ENCODE measurements at regions not wholly inside any gene's neighbourhood (a gene's known extent, or its start where the extent isn't known, plus 50 kb on each side); places are given as distances from the start of the nearest gene placed in this dataset.

- no peaks in the 10 kb centered on the region for H3K36me3 Mint-ChIP-seq (ENCODE audit: low read depth)
- no peak for DNase-seq (ENCODE audit: low read depth, low spot score)
- no peak for TF ChIP-seq CTCF (conservative IDR thresholded peaks at IDR 0.05)
- H3K27ac Mint-ChIP-seq (ENCODE audit: unreplicated experiment): no peak overlapping the region
- no peaks in the 10 kb centered on the region for H3K4me1 Mint-ChIP-seq
- H3K4me3 Mint-ChIP-seq: no peak overlapping the region
- H3K9me3 Mint-ChIP-seq: peaks cover 2% of the 10 kb centered on the region
- no peaks in the 10 kb centered on the region for H3K27me3 Mint-ChIP-seq (ENCODE audit: low read depth)
Observed at GRCh38 chr6:53413326-53413725, 64.6 kb upstream of the ELOVL5 start.

- H3K27ac Mint-ChIP-seq (ENCODE audit: unreplicated experiment): no peak overlapping the region
- no peak for DNase-seq (ENCODE audit: low read depth, low spot score)
- no peaks in the 10 kb centered on the region for H3K36me3 Mint-ChIP-seq (ENCODE audit: low read depth)
- H3K4me1 Mint-ChIP-seq: no peaks in the 10 kb centered on the region
- no peak for TF ChIP-seq CTCF (conservative IDR thresholded peaks at IDR 0.05)
- H3K4me3 Mint-ChIP-seq: no peak overlapping the region
- H3K27me3 Mint-ChIP-seq (ENCODE audit: low read depth): no peaks in the 10 kb centered on the region
- no peaks in the 10 kb centered on the region for H3K9me3 Mint-ChIP-seq
Observed at GRCh38 chr6:53412751-53413150, 64.0 kb upstream of the ELOVL5 start.

GRCh38 chr6:53412021-53412715 lies 63.4 kb upstream of the ELOVL5 start:
- no peak for DNase-seq (ENCODE audit: low read depth, low spot score)
- Mint-ChIP-seq H3K36me3 (ENCODE audit: low read depth) (no peaks in the 10 kb centered on the region), H3K27me3 (ENCODE audit: low read depth) (no peaks in the 10 kb centered on the region), H3K9me3 (no peaks in the 10 kb centered on the region), H3K4me1 (no peaks in the 10 kb centered on the region), H3K27ac (ENCODE audit: unreplicated experiment) (no peak overlapping the region), H3K4me3 (no peak overlapping the region)
- TF ChIP-seq CTCF (conservative IDR thresholded peaks at IDR 0.05): no peak

GRCh38 chr6:53411451-53411850 lies 62.7 kb upstream of the ELOVL5 start:
- Mint-ChIP-seq H3K4me3 (no peak overlapping the region), H3K27me3 (ENCODE audit: low read depth) (no peaks in the 10 kb centered on the region), H3K9me3 (no peaks in the 10 kb centered on the region), H3K27ac (ENCODE audit: unreplicated experiment) (no peak overlapping the region), H3K4me1 (no peaks in the 10 kb centered on the region), H3K36me3 (ENCODE audit: low read depth) (no peaks in the 10 kb centered on the region)
- no peak for DNase-seq (ENCODE audit: low read depth, low spot score)
- no peak for TF ChIP-seq CTCF (conservative IDR thresholded peaks at IDR 0.05)

- Mint-ChIP-seq H3K36me3 (ENCODE audit: low read depth) (no peaks in the 10 kb centered on the region), H3K27me3 (ENCODE audit: low read depth) (no peaks in the 10 kb centered on the region), H3K27ac (ENCODE audit: unreplicated experiment) (no peak overlapping the region), H3K4me1 (no peaks in the 10 kb centered on the region), H3K9me3 (no peaks in the 10 kb centered on the region), H3K4me3 (no peak overlapping the region)
- no peak for DNase-seq (ENCODE audit: low read depth, low spot score)
- peak; percentile 58 for TF ChIP-seq CTCF (conservative IDR thresholded peaks at IDR 0.05)
Observed at GRCh38 chr6:53410508-53411258, 61.9 kb upstream of the ELOVL5 start.

Measured in neural crest cell (in vitro differentiated cells).